T47D (cell line): ENCODE measurements at regions not wholly inside any gene's neighbourhood (a gene's known extent, or its start where the extent isn't known, plus 50 kb on each side); places are given as distances from the start of the nearest gene placed in this dataset.
"Not testable (repeated sequence)": the region's sequence is repeated elsewhere in the genome, so short reads cannot be mapped to it uniquely, and the experiment has no call there.

Experiments
- DNase-seq, 2 experiments: peaks; one replicate each; pipeline versions ENCODE4 v3.0.0 to v3.0.0-alpha.2; 2011 to 2012; ENCODE audit warnings: low read depth in 1 of 2, low spot score in 1 of 2
- JUND ChIP-seq: IDR thresholded peaks from 2 replicates; pipeline ENCODE4 v1.6.1; 2012; ENCODE audit warnings: low read depth
- in situ Hi-C: cut with HindIII; loops from 2 replicates; pipeline ENCODE4 v1.10.0; 2016; ENCODE audit warnings: low sequenced_read_pairs, low pct_unique_long_range_greater_than_20kb

- no peak for TF ChIP-seq JUND
- in situ Hi-C loops: no loop called here
- no peak for DNase-seq
Measured at GRCh38 chr2:34799556-34799955, 1200.5 kb upstream of the FAM98A start.

- in situ Hi-C loops, DNase-seq: not testable (repeated sequence)
Measured at GRCh38 chr2:34795586-34795985, 1196.5 kb upstream of the FAM98A start.

- in situ Hi-C loops: no loop called here
- no peak for DNase-seq
- no peak for TF ChIP-seq JUND
Measured at GRCh38 chr2:34789169-34789568, 1190.1 kb upstream of the FAM98A start.

- TF ChIP-seq JUND: no peak
- DNase-seq: no peak
- in situ Hi-C loops: no loop called here
Measured at GRCh38 chr2:34787341-34787740, 1188.2 kb upstream of the FAM98A start.

GRCh38 chr2:34785206-34785785, 1186.2 kb upstream of the FAM98A start:
- DNase-seq: no peak
- in situ Hi-C loops: no loop called here
- no peak for TF ChIP-seq JUND

- TF ChIP-seq JUND: no peak
- in situ Hi-C loops: no loop called here
Measured at GRCh38 chr2:34784701-34785100, 1185.6 kb upstream of the FAM98A start.

GRCh38 chr2:34750742-34751141, 1151.6 kb upstream of the FAM98A start:
- DNase-seq, in situ Hi-C loops: not testable (repeated sequence)

More at GRCh38 chr2:34784701-34785100, 1185.6 kb upstream of the FAM98A start:
- no peak for DNase-seq

- in situ Hi-C loops: no loop called here
- no peak for DNase-seq
- TF ChIP-seq JUND: no peak
Measured at GRCh38 chr2:34747643-34748042, 1148.5 kb upstream of the FAM98A start.

- in situ Hi-C loops: no loop called here
- no peak for DNase-seq
- TF ChIP-seq JUND: no peak
Measured at GRCh38 chr2:34738691-34739090, 1139.6 kb upstream of the FAM98A start.

- DNase-seq: no peak
- in situ Hi-C loops: no loop called here
- TF ChIP-seq JUND: no peak
Measured at GRCh38 chr2:34737146-34737545, 1138.0 kb upstream of the FAM98A start.

- no peak for TF ChIP-seq JUND
- DNase-seq: no peak
- in situ Hi-C loops: no loop called here
Measured at GRCh38 chr2:34736482-34736881, 1137.4 kb upstream of the FAM98A start.

GRCh38 chr2:34734662-34735061, 1135.6 kb upstream of the FAM98A start:
- in situ Hi-C loops: no loop called here
- DNase-seq: no peak
- no peak for TF ChIP-seq JUND

- in situ Hi-C loops: no loop called here
- DNase-seq: no peak
- TF ChIP-seq JUND: no peak
Measured at GRCh38 chr2:34734042-34734441, 1134.9 kb upstream of the FAM98A start.

GRCh38 chr2:34731292-34731691, 1132.2 kb upstream of the FAM98A start:
- in situ Hi-C loops: no loop called here
- no peak for DNase-seq
- TF ChIP-seq JUND: no peak
